Renal cortical epithelial cell (primary cell): ENCODE measurements at regions not wholly inside any gene's neighbourhood (a gene's known extent, or its start where the extent isn't known, plus 50 kb on each side); places are given as distances from the start of the nearest gene placed in this dataset.

Experiments used
- DNase-seq: peaks from one replicate; pipeline ENCODE4 v3.0.0-alpha.2; 2011; ENCODE audit warnings: low read depth

DNA sequence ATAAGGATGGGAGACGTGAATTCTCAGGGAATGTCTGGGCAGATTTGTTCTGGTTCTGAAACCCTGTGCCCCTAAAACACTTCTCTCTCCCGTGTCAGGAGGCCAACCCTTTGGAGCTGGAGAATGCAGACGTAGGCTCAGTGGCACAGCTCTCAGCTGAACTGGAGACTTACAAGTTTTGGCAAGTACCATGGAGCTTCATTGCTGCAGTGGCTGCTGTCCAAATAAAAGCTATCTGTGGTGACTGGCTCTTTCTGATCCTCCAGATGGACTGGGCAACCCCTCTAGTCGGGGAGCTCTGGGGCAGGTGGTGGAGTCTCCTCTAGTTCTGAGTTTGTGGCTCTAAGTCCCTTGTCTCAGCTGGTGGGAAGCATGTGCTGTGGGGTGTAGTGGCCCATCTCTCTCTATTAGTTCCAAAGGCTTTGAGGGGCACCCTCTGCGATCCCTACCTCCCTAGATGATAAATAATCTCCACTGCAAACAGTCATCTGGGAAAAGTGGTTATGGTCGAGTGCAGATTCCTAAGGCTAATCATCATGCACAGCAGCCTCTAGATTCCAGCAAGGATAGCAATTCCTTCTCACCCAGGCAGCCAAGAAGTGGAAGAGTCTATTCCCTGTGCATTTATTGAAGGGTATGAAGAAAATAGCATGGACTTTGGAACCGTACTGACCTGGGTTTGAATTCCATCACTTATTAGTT, 204.2 kb upstream of the KLF4 start:
- peak; percentile 87 for DNase-seq

DNA sequence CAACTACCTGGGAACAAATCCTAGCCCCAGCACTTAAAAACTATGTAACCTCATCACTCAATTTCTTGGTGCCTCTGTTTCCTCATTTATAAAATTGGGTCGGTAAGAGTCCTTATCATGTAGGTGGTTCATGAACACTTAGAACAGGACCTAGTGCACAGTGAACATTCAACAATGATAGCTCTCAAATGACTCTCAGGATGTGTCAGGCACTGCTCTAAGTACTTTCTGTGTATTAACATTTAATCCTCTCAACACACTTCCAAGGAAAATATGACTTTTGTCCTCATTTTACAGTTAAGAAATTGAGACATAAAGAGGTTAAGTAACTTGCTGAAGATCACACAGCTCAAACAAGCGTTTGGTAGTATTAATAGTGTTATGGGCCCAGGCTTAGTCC, 202.1 kb upstream of the KLF4 start:
- no peak for DNase-seq

DNA sequence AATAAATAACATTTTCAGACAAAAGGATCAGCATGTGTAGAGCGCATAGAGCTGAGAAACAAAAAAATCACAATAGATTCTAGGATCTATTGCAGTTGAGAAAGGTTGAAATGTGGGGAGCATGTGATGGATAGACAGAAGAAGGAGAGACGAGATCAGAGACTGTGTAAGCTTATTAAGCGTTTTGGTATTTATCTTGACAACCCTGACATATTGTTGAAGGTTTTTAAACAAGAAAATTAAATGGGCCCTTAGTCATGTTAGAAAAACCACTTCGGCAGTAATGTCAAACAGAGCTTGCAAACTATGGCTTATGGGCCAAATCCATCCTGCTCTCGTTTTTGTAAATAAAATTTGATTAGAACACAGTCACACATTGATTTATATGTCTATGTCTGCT, 200.5 kb upstream of the KLF4 start:
- no peak for DNase-seq

DNA sequence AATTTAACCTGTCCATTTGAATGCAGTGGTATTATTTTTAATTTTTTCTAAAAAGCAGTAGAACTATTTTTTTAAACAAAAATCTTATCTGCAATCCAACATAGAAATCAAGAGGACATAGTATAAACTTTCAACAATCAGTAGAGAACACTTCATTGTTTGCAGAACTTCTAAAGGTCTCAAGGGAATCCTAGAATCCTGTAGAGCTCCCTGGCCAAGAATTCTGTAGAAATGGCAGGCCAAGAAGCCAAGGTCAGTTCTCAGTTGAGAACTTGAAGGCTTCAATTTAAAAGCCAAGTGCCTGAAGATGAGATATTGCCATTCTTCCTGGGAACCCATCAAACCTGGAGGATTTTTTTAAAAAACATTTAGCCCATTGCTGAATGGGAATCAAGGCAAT, 199.2 kb upstream of the KLF4 start:
- no peak for DNase-seq

DNA sequence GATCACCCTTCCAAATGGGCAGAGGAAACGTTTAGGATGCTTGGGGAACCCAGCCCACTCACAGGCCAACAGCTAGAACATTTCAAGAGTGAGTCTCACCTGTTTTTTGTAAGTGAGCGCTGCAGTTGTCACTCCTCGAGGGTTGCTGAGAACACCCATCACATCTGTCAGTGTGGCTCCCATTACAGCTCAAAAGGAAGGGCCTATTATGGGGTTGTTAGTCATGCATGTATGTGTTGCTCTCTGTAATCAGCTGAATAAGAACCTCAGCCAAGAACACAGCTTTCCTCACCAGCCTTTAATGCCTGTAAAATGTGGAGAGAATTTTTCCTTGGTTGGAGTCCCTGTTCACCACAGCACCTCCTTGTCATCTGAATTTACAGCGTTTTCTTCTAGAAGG, 196.3 kb upstream of the KLF4 start:
- DNase-seq, result no peak

DNA sequence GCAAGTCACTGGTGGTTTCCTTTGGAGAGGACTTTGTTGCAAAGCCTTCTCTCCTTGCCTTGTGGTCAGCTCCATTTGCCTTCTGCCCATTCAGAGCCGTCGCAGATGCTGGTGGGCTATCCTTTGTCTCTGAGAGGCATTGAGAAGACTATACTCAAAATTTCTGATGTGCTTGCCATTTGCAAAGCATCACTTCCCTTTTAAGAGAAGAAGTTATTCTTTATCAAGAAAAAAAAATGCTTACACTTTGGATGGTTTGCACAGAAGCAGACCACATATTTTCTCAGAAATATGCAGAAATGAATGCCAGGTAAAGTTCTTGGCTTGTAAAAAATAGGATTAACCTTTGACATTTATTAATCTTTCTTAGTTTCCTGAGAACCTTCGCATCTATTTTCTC, 195.8 kb upstream of the KLF4 start:
- no peak for DNase-seq

DNA sequence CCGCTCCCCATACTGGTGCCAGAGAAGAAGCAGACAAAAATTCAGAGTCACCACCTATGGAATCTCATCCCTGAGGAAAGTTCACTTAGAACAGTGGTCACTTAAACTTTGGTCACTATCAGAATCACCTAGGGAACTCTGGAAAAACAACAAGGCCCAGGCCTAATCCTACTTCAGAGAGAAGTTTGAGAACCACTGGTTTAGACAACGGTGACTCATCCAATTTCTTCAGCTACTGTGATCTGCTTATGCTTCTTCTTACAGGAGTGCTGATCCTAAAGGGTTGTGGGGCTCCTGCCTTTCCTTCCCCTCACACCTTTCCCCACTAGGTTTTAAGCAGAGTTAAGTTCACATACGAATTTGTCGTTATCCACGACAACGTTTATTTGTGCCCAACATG, 194.7 kb upstream of the KLF4 start:
- DNase-seq, result peak; percentile 47

DNA sequence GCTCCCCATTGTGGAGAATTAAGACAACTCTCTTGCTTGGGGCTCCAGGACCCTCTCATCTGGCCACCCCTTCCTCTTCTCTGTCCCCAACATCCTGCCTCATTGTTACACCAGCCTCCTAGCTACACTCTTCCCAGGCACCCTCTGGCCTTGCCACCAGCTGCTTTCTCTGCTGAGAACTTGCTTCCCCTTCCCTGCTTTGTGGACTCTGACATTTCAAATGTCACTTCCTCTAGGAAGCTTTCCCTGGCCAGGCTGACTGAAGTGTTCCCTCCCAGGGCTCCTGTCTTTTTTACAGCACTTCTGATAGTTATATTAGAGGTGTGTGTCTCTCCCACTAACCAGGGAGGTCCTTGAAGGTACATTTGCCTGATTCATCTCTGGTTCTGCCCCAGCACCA, 194.0 kb upstream of the KLF4 start:
- no peak for DNase-seq

DNA sequence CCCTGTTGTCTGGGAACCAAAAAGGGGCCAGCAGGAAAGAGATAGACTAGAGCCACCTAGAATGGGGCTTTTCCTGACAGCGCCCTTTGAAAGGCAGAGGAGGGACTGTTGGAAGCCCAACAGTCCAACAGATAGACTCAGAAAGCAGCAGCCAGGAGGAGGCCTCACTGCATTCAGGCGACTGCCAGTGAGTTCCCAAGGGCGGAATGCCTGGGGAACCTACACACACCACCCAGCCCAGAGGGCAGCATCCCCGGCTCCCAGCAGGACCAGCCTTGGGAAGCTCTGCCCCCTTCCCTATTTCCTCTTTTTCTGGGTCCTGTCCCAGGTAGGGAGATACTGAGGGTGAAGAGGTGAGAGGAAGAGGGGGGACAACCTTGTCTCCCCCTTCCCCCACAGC, 192.4 kb upstream of the KLF4 start:
- no peak for DNase-seq

DNA sequence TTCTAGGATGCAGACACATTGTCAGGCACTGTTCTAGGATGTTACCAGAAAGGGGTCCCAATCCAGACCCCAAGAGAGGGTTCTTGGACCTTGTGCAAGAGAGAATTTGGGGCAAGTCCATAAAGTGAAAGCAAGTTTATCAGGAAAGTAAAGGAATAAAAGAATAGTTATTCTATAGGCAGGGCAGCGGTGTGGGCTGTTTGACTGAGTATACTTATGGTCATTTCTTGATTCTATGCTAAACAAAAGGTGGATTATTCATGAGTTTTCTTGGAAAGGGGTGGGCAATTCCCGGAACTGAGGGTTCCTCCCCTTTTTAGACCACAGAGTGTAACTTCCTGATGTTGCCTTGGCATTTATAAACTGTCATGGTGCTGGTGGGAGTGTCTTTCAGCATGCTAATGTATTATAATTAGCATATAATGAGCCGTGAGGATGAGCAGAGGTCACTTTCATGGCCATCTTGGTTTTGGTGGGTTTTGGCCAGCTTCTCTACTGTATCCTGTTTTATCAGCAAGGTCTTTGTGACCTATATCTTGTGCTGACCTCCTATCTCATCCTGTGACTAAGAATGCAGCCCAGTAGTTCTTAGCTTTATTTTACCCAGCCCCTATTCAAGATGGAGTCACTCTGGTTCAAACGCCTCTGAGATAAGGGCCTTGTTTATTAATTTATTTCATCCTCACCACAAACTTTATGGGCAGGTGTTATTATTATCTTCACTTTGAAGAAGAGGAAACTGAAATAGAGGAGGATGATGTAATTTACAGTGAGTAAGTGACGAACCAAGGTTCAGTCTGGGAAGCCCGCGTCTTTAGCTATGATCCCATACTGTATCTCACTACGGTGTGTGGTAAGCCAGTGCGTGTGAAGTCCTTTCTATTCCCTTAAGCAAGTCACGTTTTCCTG, 186.0 kb upstream of the KLF4 start:
- DNase-seq, result no peak

DNA sequence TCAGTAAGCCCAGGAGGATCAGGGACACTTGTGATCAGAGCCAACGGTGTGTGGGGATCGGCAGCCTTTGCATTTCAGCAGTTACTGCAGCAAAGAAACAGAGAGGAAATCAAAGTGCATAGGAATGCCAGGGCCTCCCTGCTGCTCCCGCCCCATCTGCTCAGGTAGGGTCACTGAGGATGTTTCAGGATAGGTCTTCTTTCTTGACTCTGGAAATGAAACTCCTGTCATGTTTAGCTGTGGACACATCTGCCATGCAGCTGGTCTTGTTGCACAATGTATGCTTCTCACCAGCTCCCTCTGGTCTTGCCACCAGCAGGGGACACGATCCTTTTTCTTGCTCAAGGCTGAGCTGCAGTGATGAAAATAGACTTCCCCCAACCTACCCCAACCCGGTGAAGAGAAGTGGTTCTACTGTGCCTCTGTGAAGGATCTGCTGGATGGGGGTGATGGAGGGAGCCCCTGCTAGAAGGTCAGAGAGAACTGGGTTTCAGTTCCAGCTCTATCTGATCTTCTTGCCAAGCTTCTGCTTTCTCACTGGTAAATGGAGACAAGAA, 185.2 kb upstream of the KLF4 start:
- DNase-seq, result no peak

DNA sequence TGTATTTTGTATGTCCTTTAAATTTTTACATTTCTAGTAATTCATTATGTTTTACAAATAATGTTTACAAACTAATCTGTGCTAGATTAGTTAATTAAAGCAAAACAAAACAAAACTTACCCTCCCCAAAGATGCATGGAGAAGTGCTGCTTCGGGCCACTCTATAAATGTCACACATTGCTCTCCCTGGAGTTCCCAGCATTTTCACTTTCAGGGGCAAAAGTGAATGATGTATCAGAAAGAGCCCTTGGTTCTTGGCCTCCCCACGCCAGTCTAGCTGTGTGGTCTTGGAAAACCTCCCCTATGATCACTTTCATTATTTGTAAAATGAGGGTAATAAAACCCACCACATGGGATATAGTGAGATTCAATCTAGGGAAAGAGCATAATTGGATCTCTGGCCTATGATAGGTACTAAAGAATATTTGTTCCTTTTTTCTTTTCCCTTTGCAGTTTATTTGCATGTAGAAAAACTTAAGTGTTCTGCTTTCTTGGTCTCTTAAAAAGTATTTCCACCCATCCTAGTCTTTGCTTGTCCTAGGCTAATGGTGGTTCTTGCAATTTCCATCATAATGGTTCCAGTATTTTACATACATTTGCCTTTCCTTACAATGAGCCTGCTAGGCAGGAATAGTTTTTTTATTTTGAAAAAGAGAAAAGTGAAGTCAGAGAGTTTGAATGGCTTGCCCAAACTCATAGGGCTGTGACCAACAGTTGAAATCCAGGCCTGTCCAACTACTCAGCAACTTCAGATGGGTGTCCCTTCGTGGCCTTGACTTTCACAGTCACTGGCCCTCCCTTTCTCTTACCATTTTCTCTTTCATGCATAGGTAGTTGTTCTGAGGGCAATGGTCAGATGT, 184.5 kb upstream of the KLF4 start:
- no peak for DNase-seq

DNA sequence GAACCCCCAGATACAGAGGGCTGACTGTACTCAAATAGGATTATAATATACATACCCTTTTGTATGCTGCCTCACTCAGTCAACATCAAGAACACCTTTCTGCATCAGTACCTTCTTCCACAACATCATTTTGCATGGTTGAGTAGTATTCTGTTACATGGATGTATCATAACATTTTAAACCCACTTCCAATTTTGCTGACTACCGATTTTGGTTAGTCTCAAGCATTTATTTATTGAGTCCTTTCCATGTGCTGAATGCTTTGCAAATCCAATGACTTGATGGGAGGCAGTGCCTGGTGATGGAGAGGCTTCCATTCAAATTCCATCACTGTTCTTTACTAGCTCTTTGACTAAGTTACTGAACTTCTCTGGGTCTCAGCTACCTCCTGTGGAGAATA, 182.0 kb upstream of the KLF4 start:
- DNase-seq, result no peak

DNA sequence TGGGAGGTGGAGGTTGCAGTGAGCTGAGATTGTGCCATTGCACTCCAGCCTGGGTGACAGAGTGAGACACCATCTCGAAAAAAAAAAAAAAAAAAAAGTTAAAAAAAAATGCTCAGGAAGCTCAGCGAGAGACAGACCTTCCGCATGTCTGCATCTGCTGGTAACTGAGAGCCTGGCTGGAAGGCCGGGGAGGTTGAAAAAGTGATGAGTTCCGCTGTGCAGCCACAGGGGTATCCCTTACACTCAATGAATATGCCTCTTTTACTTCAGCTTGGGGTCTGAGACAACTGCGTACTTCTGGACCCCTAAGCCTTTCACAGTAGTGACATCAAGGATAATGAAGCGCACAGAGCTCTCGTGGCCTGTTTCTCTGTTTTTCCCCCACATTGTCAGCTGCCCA, 179.9 kb upstream of the KLF4 start:
- no peak for DNase-seq

DNA sequence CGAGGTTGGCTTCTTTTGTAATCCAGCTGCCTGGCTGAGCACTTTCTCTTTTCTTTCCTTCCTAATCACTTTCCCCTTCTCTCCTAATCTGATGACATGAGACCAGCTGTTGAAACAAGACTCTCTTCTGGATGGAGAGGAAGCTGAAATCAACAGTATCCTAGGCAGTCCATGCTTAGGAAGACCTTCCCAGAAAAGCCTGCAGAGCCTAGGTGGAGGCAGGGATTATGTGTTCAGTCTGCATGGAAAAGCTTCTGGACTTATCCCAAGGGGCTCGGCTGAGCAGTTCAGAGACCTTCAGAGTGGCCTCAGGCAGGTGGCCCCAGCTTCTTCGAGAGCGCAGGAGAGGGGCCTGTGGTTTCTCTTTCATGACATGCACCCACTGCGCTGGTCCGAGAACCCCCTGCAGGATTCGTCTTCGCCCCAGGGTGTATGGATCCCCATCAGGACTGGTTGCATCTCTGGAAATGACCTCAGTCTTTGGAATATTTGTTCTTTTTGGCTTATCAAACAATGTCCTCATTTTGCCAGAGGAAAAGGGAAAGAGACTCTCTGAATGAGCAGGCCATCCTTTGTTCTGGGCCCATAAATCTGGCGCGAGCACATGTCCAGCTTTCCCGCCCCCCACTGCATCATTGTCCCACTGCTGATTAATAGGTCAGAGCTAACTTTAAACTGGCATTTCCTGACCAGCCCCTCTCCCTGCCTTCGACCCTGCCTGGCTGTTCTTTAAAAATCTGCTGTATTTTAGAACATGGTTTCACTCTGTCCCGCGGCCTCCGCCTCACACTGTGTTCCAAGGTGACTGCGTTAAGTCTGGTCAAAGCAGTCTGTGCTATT, 177.9 kb upstream of the KLF4 start:
- no peak for DNase-seq

DNA sequence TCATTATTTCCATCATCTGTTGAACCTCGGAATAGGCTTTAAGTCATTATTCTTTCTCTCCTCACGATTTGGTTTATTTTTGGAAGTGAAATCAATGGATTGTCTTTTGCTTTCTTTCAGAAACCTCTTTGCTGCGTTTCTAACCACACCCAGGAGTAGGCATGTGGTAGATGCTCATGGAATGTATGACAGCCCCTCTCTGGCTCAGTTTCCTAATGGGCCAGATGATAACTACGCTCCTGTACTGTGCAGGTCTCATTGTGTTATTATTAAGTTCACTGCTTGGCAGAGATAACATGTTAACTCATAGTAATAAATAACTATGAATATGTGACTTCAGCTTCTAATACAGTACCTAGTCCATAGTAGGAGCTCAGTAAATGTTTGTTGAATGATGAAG, 175.5 kb upstream of the KLF4 start:
- DNase-seq, result no peak

DNA sequence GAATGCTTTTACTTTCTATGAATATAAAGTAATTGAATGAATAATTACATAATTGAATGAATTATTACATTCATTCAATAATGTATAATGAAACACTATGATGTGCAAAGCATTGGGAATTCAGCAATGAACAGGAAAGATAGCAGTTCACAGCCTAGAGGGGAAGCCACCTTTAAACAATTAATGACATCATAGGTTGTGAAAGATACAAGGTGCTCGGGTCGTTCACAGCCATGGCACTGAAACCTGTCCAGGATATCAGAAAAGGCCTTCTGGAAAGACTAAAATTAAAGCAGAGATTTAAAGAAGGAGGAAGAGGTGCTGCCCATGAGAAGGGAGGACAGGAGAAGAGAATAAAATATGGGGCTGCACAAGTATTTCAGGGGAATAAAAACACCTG, 171.4 kb upstream of the KLF4 start:
- no peak for DNase-seq

DNA sequence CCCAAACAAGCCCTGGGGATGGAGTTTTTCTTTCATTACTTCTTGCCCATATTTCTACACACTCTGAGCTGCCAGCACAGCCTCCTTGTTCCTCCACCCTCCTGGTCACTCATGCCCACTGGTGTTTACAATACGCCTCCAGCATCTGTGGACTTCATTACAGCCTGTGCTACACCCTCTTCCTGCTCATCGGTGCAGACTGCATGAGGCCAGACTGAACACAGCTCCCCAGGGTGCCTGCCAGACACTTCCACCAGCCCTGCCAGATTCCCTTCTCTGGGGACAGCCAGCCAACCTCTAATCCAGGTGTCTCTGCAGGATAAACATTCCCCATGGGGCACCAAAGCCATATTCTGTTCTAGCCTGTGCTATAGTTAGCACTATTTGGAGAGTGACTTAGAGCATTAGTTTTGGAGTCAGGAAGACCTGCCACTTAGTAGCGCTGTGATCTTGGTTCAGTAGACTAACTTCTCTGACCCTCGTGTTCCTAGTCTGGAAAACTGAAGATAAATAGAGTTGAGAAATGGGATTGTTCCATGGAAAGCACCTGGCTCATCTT, 163.8 kb upstream of the KLF4 start:
- DNase-seq, result no peak

DNA sequence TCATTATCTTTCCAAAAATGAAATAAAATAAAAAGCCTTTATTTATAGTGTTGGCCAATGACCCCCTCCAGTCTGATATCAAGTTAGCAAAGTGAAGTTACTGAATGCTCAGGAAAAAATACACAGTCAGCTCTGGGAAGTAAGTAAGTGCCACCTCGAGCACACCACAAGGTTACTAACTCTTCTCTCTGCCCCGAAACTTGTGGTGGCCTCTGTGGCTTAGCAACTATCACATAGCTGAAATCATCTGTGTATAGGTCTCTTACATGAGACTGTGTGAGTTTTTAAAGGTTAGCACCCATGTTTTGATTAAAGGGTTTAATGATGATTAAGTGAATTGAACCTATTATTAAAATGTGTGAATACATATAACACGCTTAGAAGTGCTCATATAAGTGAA, 161.4 kb upstream of the KLF4 start:
- no peak for DNase-seq

DNA sequence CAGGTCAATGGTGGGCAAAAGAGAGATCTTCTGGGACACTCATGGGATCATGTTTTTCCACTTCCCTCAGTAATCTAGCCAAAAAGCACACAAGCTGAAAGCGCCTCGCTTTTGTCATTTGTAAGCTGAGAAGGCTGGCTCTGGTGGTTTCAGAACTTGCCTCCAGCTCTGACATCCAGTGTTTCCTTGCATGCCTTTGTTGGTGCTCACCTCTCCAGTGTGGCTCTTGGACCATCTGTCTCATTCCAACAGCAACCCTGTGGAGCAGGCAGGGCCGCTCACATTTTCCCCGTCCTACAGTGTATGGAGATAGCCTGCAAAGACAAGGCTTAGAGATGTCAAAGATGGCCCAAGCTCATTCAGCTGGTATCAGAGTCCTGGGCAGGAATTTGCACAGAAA, 160.8 kb upstream of the KLF4 start:
- no peak for DNase-seq

DNA sequence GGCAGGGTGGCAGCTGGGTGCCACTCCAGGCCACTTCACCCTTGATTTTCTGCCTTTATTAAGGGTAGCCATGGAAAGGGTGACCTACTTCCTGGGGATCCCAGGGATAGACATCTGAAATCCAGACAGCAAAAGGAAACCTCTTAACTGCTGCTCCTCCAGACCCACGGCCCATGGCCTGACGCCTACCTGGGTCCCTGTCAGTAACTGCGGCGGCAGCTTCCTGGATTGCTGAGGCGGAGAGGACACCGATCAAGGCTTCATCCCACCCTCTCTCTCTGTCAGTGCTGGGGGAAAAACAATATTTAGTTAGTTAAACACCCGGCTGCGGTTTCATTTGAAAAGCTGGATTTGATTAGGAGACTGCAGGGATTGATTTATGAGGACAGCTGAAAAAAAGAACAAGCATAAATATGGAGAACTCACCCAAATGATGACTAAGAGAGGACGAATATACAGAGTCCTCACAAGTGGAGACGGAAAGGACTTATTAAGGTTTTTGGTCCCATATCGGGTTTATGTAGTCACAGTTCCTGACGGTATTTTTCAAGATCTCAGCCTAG, 158.7 kb upstream of the KLF4 start:
- no peak for DNase-seq
